Right hindlimb (tissue), 1 donor: ENCODE measurements at regions not wholly inside any gene's neighbourhood (a gene's known extent, or its start where the extent isn't known, plus 50 kb on each side); places are given as distances from the start of the nearest gene placed in this dataset.

Experiments used
- DNase-seq: peaks from one replicate; pipeline ENCODE4 v3.0.0-alpha.2; 2018

DNA sequence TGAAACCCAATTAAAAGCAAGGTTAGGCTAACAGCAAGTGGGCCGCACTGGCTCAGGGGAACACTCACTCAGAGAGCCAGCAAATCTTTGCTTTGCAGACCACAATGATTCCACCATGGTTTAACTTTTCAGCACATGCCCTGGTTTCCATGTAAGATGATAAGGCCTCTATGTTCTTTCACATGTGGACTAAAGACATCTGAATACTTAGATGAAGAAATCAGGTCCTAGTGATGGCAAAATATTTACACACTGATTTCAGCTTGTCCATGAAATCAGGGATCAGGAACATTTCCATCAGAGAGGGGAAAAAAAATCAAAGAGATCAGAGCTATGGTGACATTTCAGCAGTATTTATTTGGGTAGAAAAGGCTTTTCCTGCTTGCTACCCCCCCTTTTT is 258.2 kb upstream of the IRX5 start:
- no peak for DNase-seq

DNA sequence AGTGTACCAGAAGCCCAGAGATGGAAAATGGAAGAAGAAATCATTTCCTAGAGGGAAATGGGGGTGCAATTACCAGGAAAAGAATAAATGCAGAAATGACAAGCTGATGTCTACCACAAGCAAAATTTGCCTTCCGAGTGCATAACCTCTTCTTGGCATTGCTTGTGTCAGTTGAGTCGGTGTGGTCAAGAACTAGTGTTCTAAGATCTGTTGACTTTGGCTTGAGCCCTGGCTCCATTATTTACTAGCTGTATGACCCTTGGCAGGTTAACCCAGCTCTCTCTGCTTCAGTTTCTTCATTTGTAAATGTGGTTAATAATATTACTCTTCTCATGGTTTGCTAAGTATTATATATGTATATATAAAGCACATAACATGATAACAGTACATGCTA is 273.0 kb upstream of the IRX5 start:
- no peak for DNase-seq

DNA sequence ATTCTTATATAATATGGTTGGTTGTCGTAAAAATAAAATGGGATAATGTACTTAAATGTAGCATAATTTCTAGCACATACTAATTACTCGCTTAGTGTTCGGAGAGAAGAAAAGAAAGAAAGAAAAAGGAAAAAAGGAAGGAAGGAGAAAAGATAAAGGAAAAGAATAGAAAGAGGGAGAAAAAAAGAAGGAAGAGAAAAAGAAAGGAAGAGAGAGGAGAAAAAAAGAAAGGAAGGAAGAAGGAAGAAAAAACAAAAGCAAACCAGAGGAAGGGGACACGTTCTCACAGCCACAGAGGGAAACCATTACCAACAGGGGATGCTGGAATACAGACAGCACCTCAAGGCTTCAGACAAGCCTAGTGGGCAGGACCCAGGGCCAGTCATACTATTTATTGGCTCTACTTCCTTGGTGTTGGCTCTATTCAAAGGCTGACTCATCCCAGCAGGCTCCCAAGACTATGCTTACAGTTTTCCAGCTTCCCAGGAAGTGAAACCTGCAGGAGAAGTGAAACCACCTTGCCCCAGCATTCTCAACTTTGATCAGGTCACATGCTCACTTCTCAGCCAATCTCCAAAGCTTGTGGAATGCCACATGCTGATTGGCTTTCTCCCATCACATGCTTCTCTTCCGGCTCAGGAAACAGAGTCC is 273.5 kb upstream of the IRX5 start:
- no peak for DNase-seq

DNA sequence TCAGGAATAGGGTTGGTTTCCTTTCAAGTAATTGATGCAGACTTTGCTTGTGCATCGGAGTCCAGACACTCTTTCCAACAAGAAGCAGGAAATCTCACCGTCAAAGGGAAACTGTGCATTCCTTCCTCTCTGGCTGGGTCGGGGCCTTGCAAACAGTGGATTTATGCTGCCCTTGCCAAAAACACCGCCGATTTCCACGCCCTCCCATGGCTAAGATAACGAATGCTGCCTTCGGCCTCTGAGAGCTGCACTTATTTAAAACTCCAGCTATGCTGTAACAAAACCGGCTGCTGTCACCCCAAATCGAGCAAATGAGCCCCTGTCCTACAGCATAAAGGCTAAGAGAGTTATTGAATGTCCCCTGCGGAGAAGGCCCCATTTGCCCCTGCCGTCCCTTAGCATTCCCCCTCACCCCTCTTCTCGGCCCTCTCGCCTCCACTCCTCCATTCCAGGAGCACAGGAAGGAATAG is 275.5 kb upstream of the IRX5 start:
- DNase-seq = peak; percentile 71

DNA sequence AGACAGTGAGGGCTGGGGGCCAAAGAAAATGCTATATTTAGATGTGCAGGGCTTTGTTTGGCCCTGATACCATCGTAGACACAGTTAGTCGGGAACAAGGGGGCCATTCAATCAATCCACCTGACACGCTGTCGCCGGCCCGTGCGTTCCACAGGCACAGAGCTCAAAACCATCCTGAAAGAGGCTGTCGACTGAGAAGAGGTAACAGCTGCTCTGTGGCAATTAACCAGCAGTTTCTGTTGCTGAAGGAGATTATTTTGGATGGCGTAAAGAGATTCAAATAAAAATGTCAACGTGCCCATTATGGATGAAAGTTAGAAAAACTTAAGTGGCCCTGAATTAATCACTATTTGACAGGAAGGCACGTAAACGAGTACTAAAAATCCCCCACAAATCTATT is 276.2 kb upstream of the IRX5 start:
- peak; percentile 48 for DNase-seq

DNA sequence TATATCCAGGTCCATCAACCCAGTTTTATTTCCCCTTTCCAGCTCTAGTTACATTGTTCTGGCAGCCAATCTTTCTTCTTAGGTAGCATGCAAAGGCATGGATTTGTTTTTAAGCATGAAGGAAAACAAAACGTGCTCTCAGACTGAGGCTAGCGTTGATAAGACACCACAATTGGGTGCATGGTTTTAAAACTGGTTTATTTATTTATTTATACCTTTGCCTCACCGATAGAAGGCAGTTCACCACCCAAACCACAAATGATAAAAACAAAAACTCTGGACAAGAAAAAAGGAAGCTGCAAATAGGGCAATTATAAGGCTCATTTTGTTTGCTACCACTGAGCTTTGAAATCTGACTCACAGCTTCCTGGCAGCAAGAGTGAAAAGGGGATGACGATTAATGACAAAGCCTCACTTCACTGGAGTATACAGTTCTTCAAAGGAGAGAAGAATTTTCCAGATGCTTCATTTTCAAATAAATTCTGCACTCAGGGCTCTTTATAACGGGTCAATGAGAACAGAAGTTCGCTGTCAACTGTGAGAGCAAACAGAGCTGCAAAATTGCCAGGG is 278.4 kb upstream of the IRX5 start:
- no peak for DNase-seq

DNA sequence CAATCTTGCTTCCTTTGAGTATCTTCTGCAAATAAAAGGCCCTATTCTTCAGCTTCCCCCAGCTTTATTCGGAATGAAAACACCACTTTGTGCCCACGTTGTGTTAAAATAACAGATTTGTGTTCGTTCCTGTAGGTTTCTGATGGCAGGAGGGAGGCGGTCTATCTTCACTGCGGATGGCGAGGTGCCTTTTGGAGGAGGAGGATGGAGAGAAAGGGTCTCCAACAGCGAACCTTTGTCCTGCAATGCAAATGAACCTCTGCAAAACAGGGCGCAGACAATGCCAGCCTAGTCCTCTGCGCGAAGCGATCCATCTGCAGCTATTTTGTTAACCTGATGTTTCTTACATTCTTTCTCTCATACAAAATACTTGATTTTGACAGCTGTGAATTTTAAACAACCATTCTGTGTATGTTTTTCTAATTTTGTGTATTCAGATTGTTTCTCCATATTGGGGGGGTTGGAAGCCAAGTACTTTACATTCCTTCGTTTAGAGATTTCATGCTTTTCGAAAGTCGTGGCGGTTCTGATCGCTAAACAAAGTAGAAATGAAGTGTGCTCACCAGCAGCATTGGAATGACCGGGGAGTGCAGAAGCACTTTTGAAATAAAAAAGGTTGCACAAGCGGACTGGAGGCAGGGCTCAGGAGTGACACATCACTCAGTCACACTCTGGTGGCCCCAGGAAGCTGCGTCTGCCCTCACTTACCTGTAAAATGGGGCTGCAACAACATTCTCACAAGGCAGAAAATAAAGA is 279.0 kb upstream of the IRX5 start:
- no peak for DNase-seq

DNA sequence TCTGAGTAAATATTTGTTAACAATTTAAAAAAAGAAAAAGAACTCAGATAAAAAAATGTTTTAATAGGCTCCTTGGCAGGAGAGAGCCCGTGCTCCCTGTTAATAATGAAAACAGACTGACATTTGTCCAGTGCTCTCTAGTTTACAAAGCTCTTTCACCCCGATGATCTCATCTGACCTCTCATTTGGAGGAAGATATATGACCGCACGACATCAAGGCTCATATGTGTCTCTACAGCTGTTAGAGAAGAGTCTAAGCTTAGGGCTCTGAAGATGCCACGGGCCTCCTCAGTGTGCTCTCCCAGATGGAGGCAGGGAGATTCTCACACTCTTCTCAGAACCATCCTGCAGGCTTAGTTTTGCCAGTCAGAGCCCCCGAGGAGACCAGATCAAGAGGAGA is 280.8 kb upstream of the IRX5 start:
- no peak for DNase-seq

DNA sequence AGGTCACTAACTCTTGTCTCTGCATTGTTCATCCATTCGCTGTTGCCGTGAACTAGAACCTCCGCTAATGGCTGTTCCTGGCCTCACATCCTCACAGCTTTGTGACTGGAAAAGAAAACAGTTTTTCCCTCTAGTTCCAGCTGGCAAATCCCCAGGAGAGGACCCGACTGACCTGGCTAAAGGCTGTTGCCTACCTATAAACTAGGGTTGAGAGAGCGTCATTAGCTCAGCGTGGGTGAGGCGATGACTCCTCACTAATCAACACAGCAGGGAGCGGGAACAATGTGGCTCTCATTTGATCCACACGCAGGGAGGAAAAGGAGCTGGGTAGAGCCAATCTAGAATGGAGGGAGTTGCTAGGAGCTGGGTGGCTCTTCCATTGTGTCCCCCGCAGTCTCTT is 282.1 kb upstream of the IRX5 start:
- no peak for DNase-seq

DNA sequence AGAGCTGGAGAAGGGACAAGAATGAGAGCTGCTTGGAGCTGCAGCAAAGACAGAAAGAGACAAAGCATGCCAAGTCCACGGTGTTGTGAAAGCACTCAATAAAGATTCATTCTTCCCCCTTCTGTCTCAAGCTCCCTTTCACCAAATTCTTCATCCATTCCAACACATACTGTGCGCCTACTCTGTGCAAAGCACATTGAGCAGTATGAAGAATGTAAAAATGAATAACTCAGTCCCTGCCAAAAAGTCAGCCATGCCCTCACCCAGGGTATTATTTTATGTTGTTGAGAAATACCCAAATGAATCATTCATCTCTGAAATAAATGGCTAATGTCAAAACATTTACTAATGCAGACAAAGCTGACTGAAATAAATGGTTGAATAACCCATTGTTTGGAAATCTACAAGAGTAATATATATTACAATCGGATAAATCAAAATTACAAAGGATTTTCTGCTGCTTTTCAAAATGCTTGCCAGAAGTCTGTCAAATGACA is 282.9 kb upstream of the IRX5 start:
- peak; percentile 31 for DNase-seq

DNA sequence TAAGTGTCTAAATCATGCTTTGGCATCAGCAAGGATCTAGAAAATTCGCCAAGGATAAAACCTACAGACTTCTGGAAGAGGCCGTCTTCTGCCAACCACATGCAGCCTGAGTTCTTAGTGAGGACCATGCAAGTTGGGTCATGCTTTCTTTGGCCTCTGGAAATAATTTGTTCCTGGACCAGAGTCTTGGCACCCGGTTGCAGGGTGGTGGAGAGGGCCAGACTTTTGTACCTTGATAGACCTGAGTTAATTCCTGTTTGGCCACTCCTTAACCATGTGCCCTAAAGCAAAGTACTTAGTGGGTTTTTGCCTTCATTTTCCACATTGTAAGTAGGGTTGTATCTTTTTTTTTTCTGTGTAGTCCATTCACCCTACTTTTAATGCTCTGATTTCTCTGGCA is 283.4 kb upstream of the IRX5 start:
- peak; percentile 31 for DNase-seq

DNA sequence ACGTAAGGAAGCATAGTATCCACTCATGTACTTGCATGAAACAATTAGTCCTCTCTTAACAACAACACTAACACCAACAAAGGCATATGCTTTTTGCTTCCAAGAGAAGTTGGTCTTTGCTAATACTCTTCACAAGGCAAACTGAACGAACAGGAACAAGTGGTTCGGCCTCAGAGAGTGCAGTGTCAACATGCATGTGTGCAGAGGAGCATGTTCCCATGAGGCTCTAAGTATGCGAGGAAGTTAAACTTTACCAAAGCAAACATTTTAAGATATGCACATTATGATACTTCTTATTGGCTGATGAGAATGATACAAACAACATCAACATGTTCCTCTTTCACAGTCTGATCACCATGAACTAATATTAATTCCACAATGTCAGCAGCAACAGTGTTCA is 285.3 kb upstream of the IRX5 start:
- DNase-seq = no peak

DNA sequence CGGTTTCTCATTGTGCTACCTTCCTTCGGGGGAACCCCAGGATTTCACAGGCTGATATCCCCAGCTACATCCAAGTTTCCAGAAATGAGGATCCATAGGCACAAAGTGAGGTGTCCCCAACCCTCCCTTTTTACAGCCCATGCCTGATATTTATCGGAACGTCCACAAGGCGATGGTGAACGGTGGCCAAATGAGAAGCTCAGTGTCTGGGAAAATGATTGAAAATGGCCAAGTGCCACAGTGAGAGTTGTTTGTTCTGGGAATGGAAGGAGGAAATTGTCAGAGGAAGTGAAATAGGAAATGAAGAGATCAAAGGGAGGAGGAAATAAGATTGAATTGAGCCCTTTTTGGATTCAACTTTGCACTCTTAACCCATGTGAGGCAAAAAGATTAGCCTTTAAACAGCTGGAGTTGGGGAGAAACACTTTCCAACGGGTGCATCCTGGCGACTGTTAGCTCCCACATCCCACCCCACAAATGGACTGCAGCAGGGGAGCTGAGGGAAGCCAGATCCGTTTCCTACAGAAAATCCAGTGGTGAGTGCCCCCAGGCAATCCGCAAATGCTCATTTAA is 294.4 kb upstream of the IRX5 start:
- no peak for DNase-seq

DNA sequence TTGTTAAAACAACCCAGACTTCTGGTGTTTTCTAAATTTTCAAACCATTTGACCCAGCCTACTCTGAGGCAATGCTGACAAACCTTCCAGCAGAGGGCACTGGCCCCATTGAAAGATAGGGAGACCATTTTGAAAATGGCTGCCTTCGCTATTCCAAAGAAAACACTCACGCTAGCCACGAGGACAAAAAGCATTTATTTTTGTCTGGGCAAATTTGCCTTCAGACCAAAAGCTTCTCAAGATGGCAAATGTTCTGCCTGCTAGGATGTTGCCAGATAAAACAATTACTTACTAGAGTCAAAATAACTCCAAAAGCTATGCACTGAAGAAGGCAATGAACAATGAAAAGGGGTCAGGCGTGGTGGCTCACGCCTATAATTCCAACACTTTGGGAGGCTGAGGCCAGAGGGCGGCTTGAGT is 296.7 kb upstream of the IRX5 start:
- no peak for DNase-seq

DNA sequence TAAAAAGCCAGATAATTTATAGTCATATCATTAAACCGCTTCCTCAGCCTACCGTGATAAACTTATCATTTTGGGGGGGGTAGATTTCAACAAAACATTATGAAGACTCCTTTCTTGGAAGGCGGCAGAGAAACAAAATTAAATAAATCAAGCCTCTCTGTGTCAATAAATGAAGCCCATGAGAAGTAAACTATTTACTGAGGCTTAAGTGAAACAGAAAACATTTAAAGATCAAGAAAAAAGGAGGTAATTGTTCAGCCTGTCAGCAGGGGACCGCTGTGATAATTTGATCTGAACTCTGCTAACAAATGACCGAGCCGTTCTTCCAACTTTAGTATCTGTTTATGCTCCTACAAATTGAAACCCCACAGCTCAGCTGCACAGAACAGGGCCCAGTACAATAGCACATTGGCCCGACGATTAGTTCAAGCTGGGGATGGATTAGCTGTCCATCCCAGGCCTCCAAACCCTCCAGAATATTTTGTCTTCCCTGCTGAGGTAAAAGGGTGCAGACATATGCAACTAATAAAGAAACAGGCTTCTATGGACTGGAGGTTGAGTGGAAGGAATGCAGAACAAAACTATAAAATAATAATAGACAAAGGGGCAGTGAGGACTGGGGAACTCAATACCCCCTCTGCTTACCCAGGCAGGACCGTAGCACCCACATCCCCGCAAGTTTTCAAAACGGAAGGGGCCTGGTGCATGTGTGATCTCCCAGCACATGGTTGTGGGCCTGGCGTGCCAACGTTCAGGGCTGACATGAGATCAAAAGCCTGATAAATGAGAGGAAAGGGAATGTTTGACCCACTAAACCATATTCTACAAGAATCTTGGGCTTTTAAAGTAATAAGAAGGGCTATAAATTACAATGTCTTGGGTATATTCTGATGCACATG is 298.1 kb upstream of the IRX5 start:
- no peak for DNase-seq

DNA sequence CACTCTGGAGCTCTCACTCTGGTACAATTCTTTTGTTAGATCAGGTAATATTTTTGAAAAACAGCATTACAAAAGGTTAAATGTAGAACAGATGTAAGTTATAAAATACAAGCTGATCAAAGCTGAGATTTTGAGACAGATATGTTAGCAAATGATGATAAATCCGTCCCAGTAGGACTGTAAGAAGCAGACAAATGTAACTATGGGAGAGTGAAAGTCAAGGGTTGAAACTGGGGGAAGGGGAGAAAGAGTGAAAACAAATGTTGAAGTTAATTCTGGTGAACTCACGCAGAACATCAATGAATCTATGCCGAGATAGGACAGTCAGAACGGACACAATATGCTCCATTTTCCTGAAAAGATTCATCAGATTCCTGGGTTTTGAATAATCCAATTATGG is 298.9 kb upstream of the IRX5 start:
- DNase-seq = no peak

DNA sequence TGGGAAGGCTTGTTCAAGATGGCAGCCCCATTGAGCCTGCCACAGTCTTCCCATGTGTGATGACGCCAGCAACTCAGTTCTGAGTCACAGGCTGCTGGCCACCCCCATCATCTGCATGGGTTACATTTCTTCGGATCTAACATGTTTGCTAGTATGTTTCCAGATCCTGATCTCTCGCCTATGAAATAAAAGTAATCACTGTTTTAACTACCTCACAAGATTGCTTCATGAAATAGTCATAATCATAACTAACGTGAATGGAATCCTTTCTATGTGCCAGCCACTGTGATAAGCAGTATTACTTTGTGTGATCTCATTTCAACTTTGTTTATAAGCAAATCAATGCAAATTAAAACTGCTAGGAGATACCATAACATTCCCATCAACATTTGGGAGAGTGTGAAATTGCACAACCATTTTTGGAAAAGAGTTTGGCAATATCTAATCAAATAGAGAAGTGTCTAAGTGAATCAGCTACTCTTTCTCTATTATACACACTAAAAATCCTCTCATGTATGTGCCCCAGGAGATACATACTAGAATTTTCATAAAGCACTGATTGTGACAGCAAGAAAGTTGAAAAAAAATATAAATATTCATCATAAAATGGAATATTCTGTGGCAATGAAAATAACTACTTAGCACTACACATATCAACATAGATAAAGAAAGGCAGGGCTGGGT is 300.2 kb upstream of the IRX5 start:
- DNase-seq = no peak

DNA sequence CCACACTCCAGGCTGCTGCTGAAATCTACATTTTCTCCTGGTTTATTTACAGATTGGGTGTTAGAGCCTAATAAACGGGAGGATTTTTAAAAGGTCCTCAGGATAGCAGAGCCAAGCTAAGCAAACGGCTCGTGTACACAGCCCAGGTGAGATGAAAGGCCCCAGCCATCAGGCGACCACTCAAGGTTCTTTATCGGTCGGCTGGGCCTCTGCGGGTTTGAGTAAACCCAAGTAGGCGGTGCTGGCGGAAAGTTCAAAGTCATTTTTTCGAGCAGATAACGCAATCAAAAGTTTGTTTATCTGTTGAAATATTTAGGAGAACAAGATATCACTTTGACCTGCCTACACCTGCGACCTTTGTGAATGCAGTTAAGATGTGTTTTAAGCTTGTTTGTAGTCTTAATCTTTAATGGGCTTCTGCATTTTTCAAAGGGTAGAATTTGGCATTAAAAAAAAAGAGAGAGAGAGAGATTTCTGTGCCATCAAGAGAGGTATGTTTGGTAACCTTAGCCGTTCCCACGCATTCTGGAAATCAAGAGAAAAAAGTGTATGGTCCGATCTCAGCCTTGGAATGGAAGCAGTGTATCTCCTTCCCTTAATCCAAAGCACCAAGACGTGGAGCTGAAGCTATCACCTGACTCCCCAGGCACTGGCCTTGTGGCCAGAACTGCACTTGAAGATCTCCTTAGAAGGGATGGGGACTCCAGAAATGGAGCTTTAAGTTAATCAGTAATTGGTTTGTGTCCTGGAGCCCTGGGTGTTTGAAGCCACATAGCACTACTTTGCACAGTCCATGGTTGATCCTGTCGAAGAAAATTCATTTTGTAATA is 301.7 kb upstream of the IRX5 start:
- DNase-seq = no peak

DNA sequence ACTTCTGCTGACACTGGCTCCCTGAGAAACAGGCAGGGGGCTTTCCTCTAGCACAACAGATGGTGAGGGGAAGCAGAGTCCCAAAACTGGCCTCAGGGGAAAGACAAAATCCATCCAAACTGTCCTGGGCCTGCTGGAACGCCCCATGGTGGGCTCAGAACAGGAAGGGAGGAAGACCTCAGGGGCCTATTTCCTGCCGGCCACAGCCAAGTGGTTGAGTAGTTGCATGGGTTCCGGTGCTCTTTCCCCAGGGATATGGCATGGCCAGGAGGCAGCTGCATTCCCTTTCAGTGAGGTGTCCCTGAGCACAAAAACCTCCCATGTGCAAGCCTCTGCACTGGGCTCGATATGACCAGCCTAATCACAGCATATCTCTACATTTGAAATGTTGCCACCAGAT is 303.0 kb upstream of the IRX5 start:
- no peak for DNase-seq

DNA sequence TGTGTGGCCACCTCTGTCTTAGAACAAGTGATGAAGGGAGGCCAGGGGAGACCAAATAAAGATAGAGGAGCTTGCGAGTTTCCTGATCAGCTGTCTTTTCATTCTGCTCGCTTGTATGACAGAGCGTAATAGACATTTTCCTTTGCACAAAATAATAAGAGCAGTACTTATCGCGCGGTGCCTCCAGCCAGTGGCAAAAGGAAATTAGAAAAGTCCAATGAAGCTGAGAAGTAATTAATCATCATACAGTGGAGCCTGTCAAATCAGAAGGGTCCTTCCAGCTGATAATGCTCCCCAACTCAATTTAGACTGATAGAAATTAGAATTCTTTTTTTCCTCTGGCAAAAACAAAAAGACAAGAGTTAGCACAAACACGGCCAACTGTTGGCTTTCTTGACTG is 307.0 kb upstream of the IRX5 start:
- DNase-seq = no peak

DNA sequence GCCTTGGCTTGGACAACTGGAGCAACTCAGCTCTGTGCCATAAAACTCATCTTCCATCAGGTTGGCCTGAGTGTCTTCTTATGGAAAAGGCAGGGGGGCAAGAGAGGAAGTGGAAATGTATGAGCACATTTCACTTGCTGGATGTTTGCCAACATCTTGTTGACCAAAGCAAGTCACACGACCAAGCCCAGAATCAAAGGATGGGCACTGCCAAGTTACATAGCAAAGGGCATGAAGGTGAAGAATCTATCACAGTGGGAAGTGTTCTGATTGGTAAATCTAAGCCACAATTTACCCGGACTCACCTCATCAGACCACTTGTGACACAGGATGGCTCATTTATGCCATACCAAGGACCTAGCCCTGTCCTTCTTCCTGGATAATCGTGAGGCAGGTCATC is 310.5 kb upstream of the IRX5 start:
- DNase-seq = no peak
